ENCODE measurements at regions not wholly inside any gene's neighbourhood (a gene's known extent, or its start where the extent isn't known, plus 50 kb on each side); places are given as distances from the start of the nearest gene placed in this dataset.

DNA sequence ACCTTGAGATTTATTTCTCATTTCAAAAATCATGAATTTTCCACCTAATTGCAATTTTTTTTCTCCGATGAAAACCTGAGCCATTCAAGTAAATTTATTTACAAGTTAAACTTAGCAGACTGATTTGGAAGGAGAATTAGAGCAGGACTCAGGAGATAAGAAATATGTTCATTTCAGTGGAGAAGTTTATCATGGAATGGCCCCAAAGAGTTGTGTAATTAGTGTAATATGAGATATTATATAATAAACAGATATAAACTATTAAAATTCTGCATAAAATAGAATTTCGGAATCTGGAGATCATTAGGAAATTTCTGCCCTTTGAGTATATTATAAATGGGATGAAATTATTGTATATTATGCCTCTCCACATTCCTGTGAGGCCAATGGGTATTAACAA is 596.8 kb downstream of the QKI start:
- DNase-seq (ENCODE audit: low read depth, low spot score) (no peak), FAIRE-seq (no peak)
- H3K36me3 ChIP-seq (ENCODE audit: control insufficient read depth in 2 of 2, extremely low read depth in 1 of 2, insufficient read depth in 2 of 2, low read length in 2 of 2) = no peaks in the 10 kb centered on the region
- no peak overlapping the region for H2AFZ ChIP-seq (ENCODE audit: control insufficient read depth, low read length)
- no peaks in the 10 kb centered on the region for H3K27me3 ChIP-seq (ENCODE audit: control insufficient read depth, extremely low read depth, insufficient read depth, low read length)
- no peak overlapping the region for H3K4me2 ChIP-seq (ENCODE audit: control insufficient read depth, extremely low read depth, insufficient read depth, low read depth, low read length)
- no peaks in the 10 kb centered on the region for H3K9me1 ChIP-seq (ENCODE audit: control insufficient read depth, extremely low read depth, insufficient read depth, low read length)
- H3K4me1 ChIP-seq (ENCODE audit: control insufficient read depth, extremely low read depth, insufficient read depth, low read length) = no peaks in the 10 kb centered on the region
- dilution Hi-C loops (cut with MboI; ENCODE audit: extremely low pct_ligation_motif_present, low sequenced_read_pairs) = no loop called here
- TF ChIP-seq, protein P1, sequence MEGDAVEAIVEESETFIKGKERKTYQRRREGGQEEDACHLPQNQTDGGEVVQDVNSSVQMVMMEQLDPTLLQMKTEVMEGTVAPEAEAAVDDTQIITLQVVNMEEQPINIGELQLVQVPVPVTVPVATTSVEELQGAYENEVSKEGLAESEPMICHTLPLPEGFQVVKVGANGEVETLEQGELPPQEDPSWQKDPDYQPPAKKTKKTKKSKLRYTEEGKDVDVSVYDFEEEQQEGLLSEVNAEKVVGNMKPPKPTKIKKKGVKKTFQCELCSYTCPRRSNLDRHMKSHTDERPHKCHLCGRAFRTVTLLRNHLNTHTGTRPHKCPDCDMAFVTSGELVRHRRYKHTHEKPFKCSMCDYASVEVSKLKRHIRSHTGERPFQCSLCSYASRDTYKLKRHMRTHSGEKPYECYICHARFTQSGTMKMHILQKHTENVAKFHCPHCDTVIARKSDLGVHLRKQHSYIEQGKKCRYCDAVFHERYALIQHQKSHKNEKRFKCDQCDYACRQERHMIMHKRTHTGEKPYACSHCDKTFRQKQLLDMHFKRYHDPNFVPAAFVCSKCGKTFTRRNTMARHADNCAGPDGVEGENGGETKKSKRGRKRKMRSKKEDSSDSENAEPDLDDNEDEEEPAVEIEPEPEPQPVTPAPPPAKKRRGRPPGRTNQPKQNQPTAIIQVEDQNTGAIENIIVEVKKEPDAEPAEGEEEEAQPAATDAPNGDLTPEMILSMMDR (optimal IDR thresholded peaks at IDR 0.05 in 1 of 3, IDR thresholded peaks at IDR 0.05 in 1 of 3, conservative IDR thresholded peaks at IDR 0.05 in 1 of 3; ENCODE audit: extremely low read depth in 1 of 3, insufficient read depth in 2 of 3, low read length in 3 of 3) = no peak
- no peak for TF ChIP-seq EZH2 (IDR thresholded peaks at IDR 0.05; ENCODE audit: low read length)
- H3K4me3 ChIP-seq (ENCODE audit: control insufficient read depth in 2 of 3, extremely low read depth in 1 of 3, insufficient read depth in 2 of 3, low read depth in 1 of 3, low read length in 3 of 3) = no peak overlapping the region
- no peaks in the 10 kb centered on the region for H3K79me2 ChIP-seq (ENCODE audit: control insufficient read depth, insufficient read depth, low read length)
- H3K9me3 ChIP-seq (ENCODE audit: control insufficient read depth, low read depth, low read length) = peaks cover 3% of the 10 kb centered on the region
- H4K20me1 ChIP-seq (ENCODE audit: control insufficient read depth, extremely low read depth, insufficient read depth, low read length) = no peaks in the 10 kb centered on the region
- no peak overlapping the region for H3K9ac ChIP-seq (ENCODE audit: control insufficient read depth, extremely low read depth, insufficient read depth, low read length)
- no peak overlapping the region for H3K27ac ChIP-seq (ENCODE audit: control insufficient read depth, insufficient read depth, low read length)

DNA sequence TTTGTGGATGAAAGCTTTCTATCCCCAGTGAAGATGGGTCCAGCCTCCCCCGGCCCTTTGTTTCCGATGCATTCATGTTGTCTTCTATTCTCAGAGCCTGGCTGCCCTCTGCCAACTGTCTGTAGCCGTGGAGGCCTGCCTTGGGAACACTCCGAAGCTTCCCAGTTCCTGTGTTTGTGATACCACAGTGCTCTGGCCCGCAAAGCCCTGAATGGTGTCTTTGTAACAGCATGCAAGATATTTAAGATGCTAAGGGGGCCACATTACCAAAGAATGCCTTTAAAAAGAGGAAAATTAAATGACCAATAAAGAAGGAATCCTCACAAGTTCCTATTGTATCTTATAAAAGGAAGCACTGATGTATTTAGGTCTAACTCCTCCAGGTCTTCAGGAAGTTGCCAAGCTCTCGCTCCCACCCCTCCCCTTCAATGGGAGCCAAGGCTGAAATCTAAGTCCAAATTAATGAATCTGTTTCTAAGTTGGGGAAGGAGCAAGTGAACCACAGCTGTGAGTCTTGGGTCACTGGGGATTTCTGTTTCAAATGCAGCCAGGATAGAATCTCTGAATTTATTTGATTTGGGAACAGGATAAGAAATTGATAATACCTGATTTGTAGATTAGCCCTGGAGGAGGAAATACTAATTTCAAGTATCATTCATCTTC is 596.1 kb downstream of the QKI start:
- no peak for DNase-seq (ENCODE audit: low read depth, low spot score)
- dilution Hi-C loops (cut with MboI; ENCODE audit: extremely low pct_ligation_motif_present, low sequenced_read_pairs) = no loop called here
- Histone ChIP-seq H3K9me3 (ENCODE audit: control insufficient read depth, low read depth, low read length) (no peaks in the 10 kb centered on the region), H2AFZ (ENCODE audit: control insufficient read depth, low read length) (no peak overlapping the region), H3K4me2 (ENCODE audit: control insufficient read depth, extremely low read depth, insufficient read depth, low read depth, low read length) (no peak overlapping the region), H3K27me3 (ENCODE audit: control insufficient read depth, extremely low read depth, insufficient read depth, low read length) (no peaks in the 10 kb centered on the region), H3K79me2 (ENCODE audit: control insufficient read depth, insufficient read depth, low read length) (no peaks in the 10 kb centered on the region), H3K9ac (ENCODE audit: control insufficient read depth, extremely low read depth, insufficient read depth, low read length) (no peak overlapping the region), H3K9me1 (ENCODE audit: control insufficient read depth, extremely low read depth, insufficient read depth, low read length) (no peaks in the 10 kb centered on the region), H3K4me1 (ENCODE audit: control insufficient read depth, extremely low read depth, insufficient read depth, low read length) (no peaks in the 10 kb centered on the region), H3K4me3 (ENCODE audit: control insufficient read depth in 2 of 3, extremely low read depth in 1 of 3, insufficient read depth in 2 of 3, low read depth in 1 of 3, low read length in 3 of 3) (no peak overlapping the region), H3K36me3 (ENCODE audit: control insufficient read depth in 2 of 2, extremely low read depth in 1 of 2, insufficient read depth in 2 of 2, low read length in 2 of 2) (no peaks in the 10 kb centered on the region), H3K27ac (ENCODE audit: control insufficient read depth, insufficient read depth, low read length) (no peak overlapping the region), H4K20me1 (ENCODE audit: control insufficient read depth, extremely low read depth, insufficient read depth, low read length) (no peaks in the 10 kb centered on the region)
- no peak for FAIRE-seq
- TF ChIP-seq, protein P1 (optimal IDR thresholded peaks at IDR 0.05 in 1 of 3, IDR thresholded peaks at IDR 0.05 in 1 of 3, conservative IDR thresholded peaks at IDR 0.05 in 1 of 3; ENCODE audit: extremely low read depth in 1 of 3, insufficient read depth in 2 of 3, low read length in 3 of 3) = no peak
- TF ChIP-seq EZH2 (IDR thresholded peaks at IDR 0.05; ENCODE audit: low read length) = no peak

All from keratinocyte (primary cell).